RWPE1 (cell line): ENCODE measurements at regions not wholly inside any gene's neighbourhood (a gene's known extent, or its start where the extent isn't known, plus 50 kb on each side); places are given as distances from the start of the nearest gene placed in this dataset.

ENCODE experiments used
- CTCF ChIA-PET: fragments of 350-600 bp; sonication (Branson Sonifier 250); formaldehyde crosslinking; extraction: SDS; loops from one replicate; lab custom pipeline; 2021; lab: Yijun Ruan, JAX
- POLR2A ChIA-PET: fragments of 400-600 bp; formaldehyde crosslinking; extraction: SDS; loops from one replicate; lab custom pipeline; 2020; ENCODE audit warnings: antibody characterized with exemption; ENCODE audit not compliant: low non-redundant PET; lab: Yijun Ruan, JAX
- DNase-seq: peaks from one replicate; pipeline ENCODE4 v3.0.0; 2012; ENCODE audit warnings: low spot score
- H3K27ac ChIP-seq: fragments of 450-650 bp; 2 replicates; pipeline ENCODE4 v1.5.1; 2017
- TF ChIP-seq, protein P1 (sequence below): fragments of 450-650 bp; conservative IDR thresholded peaks from 2 replicates; pipeline ENCODE4 v1.5.1; 2017; ENCODE audit warnings: low read depth, mild to moderate bottlenecking

DNA sequence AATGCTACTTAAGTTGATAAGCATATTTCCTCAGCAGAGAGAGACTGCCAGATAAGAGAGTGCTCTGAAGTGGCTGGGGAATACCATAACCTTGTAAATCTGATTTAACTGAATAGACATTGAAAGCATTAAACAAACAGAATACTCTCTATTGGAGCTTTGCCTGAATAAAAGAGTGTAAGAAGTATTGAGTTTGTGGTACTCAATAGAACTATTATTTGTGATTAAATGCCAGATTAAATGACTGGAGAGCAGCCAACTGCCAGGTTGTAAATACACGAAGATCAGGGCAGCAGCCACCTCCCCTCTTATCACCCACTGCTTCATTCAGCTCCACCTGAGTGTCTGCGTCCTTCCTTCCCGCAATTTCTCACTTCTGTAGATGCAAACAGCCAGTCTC is 373.6 kb downstream of the DCDC2C start:
- DNase-seq: no peak
- POLR2A ChIA-PET: no interaction called here
- TF ChIP-seq, protein P1, sequence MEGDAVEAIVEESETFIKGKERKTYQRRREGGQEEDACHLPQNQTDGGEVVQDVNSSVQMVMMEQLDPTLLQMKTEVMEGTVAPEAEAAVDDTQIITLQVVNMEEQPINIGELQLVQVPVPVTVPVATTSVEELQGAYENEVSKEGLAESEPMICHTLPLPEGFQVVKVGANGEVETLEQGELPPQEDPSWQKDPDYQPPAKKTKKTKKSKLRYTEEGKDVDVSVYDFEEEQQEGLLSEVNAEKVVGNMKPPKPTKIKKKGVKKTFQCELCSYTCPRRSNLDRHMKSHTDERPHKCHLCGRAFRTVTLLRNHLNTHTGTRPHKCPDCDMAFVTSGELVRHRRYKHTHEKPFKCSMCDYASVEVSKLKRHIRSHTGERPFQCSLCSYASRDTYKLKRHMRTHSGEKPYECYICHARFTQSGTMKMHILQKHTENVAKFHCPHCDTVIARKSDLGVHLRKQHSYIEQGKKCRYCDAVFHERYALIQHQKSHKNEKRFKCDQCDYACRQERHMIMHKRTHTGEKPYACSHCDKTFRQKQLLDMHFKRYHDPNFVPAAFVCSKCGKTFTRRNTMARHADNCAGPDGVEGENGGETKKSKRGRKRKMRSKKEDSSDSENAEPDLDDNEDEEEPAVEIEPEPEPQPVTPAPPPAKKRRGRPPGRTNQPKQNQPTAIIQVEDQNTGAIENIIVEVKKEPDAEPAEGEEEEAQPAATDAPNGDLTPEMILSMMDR: no peak
- CTCF ChIA-PET: no interaction called here
- no peak overlapping the region for H3K27ac ChIP-seq

- CTCF ChIA-PET: interaction anchor here (0.6 kb wide), 1 partner anchor 83 kb away, joined by 4 read pairs; no protein-coding TSS in a partner anchor
- TF ChIP-seq, protein P1: no peak
- no peak for DNase-seq
- POLR2A ChIA-PET: no interaction called here
- H3K27ac ChIP-seq: no peak overlapping the region
These were observed 381.8 kb downstream of the DCDC2C start for GRCh38 chr2:4085186-4085585.

GRCh38 chr2:4090668-4091630 is 387.6 kb downstream of the DCDC2C start:
- no peak overlapping the region for H3K27ac ChIP-seq
- POLR2A ChIA-PET: no interaction called here
- CTCF ChIA-PET: no interaction called here
- TF ChIP-seq, protein P1: no peak
- no peak for DNase-seq

- ChIA-PET POLR2A (no interaction called here), CTCF (no interaction called here)
- H3K27ac ChIP-seq: no peak overlapping the region
- TF ChIP-seq, protein P1: no peak
- no peak for DNase-seq
These were observed 388.5 kb downstream of the DCDC2C start for GRCh38 chr2:4091869-4092268.

DNA sequence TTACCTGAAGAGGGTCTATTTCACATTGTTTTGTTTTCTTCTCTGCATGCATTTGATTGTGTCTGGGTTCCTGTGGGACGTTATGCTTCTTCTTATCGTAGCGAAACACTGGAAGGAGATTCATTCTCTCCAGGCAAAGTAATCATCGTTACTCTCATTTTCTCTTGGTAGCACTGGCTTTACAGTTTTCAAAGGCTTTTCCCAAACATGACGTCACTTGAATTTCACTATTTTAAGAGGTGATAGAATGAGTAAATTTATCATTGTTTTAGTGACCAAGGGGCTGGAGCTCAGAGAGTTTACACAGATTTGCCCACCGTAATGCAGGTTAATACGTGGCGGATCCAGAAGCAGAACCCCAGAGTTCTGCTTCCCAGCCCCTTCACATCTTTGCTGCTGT is 391.4 kb downstream of the DCDC2C start:
- TF ChIP-seq, protein P1: no peak
- ChIA-PET CTCF (no interaction called here), POLR2A (no interaction called here)
- no peak for DNase-seq
- H3K27ac ChIP-seq: no peak overlapping the region

DNA sequence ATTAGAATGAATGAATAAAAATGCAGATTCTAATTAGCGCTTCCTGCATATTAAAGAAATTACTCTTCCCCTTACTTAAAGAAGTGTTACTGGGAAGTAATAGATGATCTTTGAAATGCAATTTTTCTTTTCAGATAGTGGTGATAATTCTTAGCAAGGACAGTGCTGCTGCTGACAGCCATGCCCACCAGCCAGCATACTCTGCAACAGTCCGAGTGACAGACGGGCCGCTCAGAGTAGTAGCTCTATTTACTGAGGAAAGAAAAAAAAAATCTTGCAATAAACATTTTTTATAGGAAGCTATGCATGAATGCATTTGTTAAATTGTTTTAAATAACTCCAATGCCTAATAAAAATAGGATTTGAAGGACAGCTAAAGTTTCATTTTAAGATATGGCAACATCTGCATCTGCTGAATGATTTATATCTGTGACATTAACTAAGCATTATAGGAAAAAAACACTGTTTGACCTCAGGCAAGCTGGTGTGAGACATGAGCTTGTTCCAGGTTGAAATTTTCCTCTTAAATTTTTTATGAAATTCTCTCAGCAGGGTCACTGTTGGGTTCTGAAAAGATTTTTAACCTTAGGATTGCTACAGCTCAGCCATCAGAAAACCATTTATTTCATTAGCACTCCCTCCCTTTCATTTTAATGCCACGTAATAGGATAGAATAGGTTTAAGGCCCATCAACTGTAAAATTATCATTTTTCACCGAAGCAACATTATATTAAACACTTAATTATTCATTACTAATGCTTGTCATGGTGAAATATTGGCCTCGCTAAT is 393.8 kb downstream of the DCDC2C start:
- ChIA-PET POLR2A (no interaction called here), CTCF (no interaction called here)
- DNase-seq: no peak
- TF ChIP-seq, protein P1: no peak
- no peak overlapping the region for H3K27ac ChIP-seq
